ENCODE measurements at regions not wholly inside any gene's neighbourhood (a gene's known extent, or its start where the extent isn't known, plus 50 kb on each side); places are given as distances from the start of the nearest gene placed in this dataset.

GRCh38 chr2:128640166-128640844 is 321.6 kb upstream of the HS6ST1 start:
- POLR2A ChIA-PET, result no interaction called here
- no peak for FAIRE-seq
- WGBS (ENCODE audit: insufficient coverage, low coverage, missing lambda C conversion rate), result 3% methylated on average over 4 of the region's 4 CpGs

More at GRCh38 chr2:128640166-128640844, 321.6 kb upstream of the HS6ST1 start:
- DNase-seq (ENCODE audit: extremely low read depth in 1 of 4, low spot score in 3 of 4) (no peak), ATAC-seq (no peak)
- Histone ChIP-seq H3K9ac (ENCODE audit: insufficient read depth in 1 of 2, low read depth in 2 of 2, low read length in 2 of 2) (no peak overlapping the region), H3K4me3 (no peak overlapping the region), H3K36me3 (ENCODE audit: control insufficient read depth, insufficient read depth, low read length) (no peaks in the 10 kb centered on the region), H3K27me3 (ENCODE audit: control insufficient read depth in 2 of 2, insufficient read depth in 2 of 2, low read length in 2 of 2) (peaks cover 4 to 53% of the 10 kb centered on the region in 2 experiments; a peak in 2 of 5 replicates), H3K4me2 (ENCODE audit: insufficient read depth, low read length) (no peak overlapping the region), H3K9me3 (replicated peaks; ENCODE audit: control insufficient read depth, insufficient read depth, low read depth, low read length) (no peaks in the 10 kb centered on the region), H3K79me2 (ENCODE audit: control insufficient read depth, insufficient read depth, low read length) (no peaks in the 10 kb centered on the region), H2AFZ (ENCODE audit: low read depth, low read length) (no peak overlapping the region), H3K9me1 (ENCODE audit: control insufficient read depth, insufficient read depth, low read length) (no peaks in the 10 kb centered on the region), H3K4me1 (replicated peaks in 1 of 2; ENCODE audit: control insufficient read depth in 2 of 2, insufficient read depth in 2 of 2, low read length in 2 of 2) (no peaks in the 10 kb centered on the region), H4K20me1 (replicated peaks; ENCODE audit: control insufficient read depth, insufficient read depth, low read length) (no peaks in the 10 kb centered on the region), H3K27ac (ENCODE audit: extremely low read depth, low read depth, low read length) (no peak overlapping the region)
- no TSS peak for BruUV-seq (replicated peaks)
- in situ Hi-C loops (cut with MboI) (no loop called here), intact Hi-C loops (cut with micrococcal nuclease) (no loop called here)
- no peak for TF ChIP-seq FOXP4 (CRISPR knock-in tag; IDR thresholded peaks at IDR 0.05; ENCODE audit: borderline replicate concordance)
- peak; percentile 22; the same call in 1 of the 2 replicates for TF ChIP-seq BHLHE40 (IDR thresholded peaks at IDR 0.05; ENCODE audit: low read length)
- CTCF ChIA-PET (ENCODE audit: low intra/inter-chr PET ratio), result no interaction called here
